ENCODE measurements at regions not wholly inside any gene's neighbourhood (a gene's known extent, or its start where the extent isn't known, plus 50 kb on each side); places are given as distances from the start of the nearest gene placed in this dataset.
A peak's percentile ranks its signal among the peaks of the same experiment; 100 is the strongest.

DNA sequence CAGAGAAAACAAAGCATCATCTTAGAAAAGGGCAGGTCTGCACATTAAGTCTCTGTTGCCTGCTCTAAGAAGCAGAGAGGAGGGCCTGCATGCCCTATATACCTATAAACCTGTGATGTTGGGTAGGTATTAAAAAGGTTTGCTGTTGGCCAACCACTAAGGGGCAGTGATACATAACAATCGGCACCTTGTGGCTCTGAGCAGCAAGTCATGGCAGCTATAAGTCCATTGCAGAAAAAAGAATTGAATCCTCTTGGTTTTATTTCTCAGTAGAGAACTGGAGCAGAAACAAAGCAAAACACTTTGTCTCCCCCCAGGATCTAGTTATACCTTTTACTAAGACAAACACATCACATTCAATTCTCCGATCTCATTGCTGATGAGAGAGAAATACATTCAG is 1364.4 kb downstream of the STIM2 start:
- DNase-seq (ENCODE audit: low read depth), result peak; percentile 2
- in situ Hi-C loops (cut with HindIII; ENCODE audit: low pct_unique_long_range_greater_than_20kb, low sequenced_read_pairs), result no loop called here

DNA sequence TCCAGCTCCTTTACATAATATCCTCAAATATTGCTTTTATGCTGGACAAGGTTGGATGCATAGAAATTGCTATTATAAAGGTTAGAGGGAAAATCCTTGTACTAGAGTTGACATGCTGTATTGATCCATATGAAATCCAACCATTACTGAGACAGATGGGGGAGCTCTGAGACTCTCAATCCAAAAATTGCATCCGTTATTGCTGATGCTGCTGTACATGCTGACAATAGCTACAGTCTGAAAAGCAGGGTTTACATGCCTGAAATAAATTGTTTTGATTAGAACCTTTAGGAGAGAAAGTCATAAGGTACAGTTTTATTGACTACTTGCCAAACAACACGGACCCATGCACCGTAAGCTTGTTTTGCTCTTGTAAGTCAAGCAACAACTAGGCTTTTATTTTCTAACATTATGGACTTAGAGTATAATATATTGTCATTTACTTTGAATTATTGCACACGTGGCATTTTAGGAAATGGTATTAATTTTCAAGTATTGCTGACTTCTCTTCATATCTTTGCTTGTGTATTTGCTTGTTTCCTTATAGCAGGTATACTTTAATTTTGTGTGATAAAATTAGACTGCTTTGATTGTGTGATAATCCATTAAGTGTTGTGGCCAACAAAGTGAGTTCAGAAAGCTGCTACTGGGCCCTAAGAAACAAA is 1365.2 kb downstream of the STIM2 start:
- in situ Hi-C loops (cut with HindIII; ENCODE audit: low pct_unique_long_range_greater_than_20kb, low sequenced_read_pairs), result no loop called here
- no peak for DNase-seq (ENCODE audit: low read depth)

DNA sequence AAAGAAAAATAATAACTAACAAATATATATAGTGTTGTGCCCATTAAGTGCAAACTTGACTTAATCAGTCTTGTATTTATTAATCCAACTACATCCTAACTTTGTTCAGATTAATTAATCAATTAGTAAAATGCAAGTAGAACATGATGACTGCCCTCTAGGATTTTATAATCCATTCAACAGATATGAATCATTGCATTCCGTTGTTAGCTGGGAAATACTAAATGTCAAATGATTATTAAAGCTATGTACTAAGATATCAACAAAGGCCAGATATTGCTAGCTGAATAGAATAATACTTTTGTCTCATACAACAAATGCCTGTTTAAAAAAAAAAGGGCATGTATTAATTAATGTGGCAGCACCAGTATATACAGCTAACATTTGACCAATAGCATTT is 1366.3 kb downstream of the STIM2 start:
- in situ Hi-C loops (cut with HindIII; ENCODE audit: low pct_unique_long_range_greater_than_20kb, low sequenced_read_pairs), result no loop called here
- DNase-seq (ENCODE audit: low read depth), result no peak

DNA sequence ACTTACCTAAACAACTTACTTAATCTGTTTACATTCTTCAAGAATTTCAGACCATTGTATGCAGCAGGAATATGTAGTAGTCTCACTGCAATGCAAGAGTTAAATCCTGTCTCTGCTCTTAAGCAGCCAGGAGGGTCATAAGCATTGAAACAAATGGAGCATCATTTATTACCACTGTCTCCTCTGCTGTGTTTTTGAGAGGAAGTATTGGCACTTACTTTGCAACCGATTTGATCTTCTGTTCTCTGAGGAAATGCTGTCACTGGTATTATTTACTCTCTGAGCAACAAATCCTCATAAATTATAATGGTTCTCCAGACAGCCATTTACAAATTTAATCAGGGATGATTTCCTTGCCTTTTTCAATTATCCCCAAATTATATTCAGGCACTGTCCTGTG is 1367.1 kb downstream of the STIM2 start:
- no peak for DNase-seq (ENCODE audit: low read depth)
- in situ Hi-C loops (cut with HindIII; ENCODE audit: low pct_unique_long_range_greater_than_20kb, low sequenced_read_pairs), result no loop called here

DNA sequence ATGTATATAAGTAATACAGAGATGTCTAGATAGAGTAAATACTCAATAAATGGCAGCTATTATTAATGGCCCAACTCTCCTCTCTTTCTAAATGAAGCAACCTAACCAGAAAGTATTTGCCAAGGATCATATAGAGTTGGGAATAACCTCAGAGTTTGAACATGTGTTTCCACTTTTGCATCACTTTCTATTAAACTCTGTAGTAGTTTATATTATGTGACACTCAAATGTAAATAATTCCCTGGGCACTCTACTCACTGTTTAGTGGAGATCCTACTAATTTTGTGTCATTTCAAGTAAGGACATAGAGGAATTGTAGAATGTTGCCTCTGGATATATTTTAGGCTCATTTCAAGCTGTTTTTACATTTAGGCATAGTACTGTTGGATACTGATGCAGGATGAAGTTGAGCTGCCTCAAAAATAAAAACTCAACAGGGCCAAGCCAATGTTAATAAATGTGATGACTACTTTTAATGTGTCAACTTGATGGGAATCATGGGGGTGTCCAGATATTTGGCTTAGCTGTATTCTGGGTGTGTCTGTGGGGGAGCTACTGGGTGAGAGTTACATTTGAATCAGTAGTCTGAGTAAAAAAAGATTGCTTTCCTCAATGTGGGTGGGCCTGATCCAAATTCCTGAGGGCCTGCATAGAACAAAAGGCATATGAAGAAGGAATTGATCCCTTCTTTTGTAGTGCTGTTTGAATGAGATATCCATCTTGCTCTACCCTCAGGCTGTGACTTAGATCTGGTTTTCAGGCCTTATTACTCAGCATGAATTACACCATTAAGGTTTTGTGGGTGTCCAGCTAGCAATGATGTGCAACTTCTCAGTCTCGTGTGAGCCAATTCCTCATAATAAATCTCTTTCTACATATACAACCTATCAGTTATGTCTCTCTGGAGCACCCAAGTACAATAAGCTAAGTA is 1368.2 kb downstream of the STIM2 start:
- no peak for DNase-seq (ENCODE audit: low read depth)

DNA sequence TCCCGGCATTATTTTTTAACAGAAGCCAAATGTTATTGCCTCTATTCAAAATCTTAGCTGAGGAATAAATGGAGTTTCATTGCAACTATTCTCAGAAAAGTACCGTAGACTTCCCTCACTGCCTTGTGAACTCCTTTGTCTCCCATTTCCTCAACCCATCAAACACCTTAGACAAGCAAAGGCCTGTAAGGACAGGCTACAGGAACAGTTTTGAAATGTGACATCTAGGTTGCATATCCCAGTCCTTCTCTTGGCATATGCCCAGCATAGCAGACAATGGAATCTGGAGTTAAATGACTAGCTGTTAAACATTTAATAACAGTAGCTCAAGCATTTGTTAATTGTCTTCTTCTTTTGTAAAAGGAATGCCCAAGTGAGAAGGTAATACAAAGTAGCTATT is 1371.7 kb downstream of the STIM2 start:
- in situ Hi-C loops (cut with HindIII; ENCODE audit: low pct_unique_long_range_greater_than_20kb, low sequenced_read_pairs), result no loop called here
- DNase-seq (ENCODE audit: low read depth), result no peak

More for the DNA sequence above, 1368.2 kb downstream of the STIM2 start:
- in situ Hi-C loops (cut with HindIII; ENCODE audit: low pct_unique_long_range_greater_than_20kb, low sequenced_read_pairs), result no loop called here

DNA sequence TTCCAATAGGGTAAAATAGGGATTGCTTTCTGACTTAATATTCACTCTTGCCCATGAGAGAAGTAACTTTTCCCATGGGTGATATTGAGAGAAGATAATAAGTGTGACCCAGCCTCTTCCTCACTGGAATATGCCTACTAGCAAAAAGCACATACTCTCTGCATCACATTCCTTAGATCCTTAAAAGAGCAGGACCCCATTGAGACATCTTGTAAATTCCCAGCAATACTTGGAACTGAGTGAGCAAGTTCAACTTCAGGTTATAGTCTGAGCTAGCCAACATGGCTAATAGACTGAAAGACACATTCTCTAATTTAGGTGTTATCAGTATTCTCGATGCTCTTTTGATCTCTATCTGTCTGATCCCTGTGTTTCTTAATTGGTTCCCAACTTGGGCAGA is 1372.3 kb downstream of the STIM2 start:
- no peak for DNase-seq (ENCODE audit: low read depth)
- in situ Hi-C loops (cut with HindIII; ENCODE audit: low pct_unique_long_range_greater_than_20kb, low sequenced_read_pairs), result no loop called here

DNA sequence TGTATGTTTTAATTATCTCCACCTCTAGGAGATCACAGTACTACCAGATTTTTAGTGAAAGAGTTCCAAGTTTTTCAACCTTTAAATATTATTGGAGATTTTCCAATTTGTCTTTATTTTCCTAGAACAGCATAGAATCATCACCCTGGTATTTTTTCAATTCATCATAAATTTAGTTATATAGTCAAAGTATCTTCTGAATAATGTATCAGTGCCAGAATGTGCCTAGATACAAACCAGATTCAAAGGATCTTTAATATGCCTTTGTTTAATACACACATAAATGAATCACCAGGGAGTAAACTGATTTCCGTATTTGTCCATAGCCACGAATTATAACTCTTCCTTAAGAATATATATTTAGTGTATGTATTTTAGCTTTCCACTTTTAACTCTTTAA is 1373.1 kb downstream of the STIM2 start:
- in situ Hi-C loops (cut with HindIII; ENCODE audit: low pct_unique_long_range_greater_than_20kb, low sequenced_read_pairs), result no loop called here
- DNase-seq (ENCODE audit: low read depth), result no peak

DNA sequence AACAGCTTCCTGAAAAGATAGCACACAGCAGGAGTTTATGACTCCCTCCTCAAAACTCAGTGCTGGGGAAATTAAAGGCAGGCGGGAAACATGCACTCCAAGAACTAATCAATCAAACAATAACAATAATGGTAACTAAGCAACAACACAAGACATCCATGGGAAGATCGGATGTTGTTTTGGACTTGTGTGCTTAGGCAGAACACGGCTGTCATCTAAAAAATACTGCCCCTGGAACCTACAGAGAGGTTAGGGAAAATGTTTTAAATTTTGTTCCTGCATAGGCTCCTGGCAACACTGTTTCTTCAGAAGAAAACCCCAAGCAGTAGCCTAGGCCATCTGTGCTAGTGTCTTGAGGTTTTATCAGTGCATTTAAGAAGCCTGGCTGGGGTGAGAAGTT is 1378.2 kb downstream of the STIM2 start:
- no peak for DNase-seq (ENCODE audit: low read depth)
- in situ Hi-C loops (cut with HindIII; ENCODE audit: low pct_unique_long_range_greater_than_20kb, low sequenced_read_pairs), result no loop called here

DNA sequence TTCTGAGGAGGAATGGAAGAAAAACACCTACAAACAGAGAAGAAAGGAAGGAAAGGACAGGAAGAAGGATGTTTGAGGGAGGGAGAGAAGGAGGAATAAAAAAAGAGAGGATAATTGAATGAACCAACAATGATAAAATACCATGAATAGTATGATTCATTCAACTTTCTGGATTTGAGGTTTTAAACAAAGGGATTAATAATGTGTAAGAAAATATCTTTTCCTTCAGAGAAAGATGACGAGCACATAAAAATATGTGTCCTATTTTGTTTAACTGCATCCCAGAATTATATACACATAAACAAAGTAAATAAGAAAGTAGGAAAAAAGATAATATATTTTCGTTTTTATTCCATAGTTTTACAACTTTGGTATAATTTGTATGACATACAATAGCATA is 1380.4 kb downstream of the STIM2 start:
- no peak for DNase-seq (ENCODE audit: low read depth)
- in situ Hi-C loops (cut with HindIII; ENCODE audit: low pct_unique_long_range_greater_than_20kb, low sequenced_read_pairs), result no loop called here

DNA sequence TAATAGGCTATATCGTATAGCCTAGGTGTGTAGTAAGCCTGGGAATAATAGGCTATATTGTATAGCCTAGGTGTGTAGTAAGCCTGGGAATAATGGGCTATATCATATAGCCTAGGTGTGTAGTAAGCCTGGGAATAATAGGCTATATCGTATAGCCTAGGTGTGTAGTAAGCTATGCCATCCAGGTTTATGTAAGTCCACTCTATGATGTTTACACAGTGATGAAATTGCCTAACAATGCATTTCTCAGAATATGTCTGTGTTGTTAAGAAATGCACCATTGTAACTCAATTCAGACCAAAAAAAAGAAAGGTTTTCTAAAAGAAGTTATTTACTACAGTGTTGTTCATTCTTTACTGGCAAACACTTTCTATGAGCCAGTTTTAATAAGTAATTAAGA is 1387.2 kb downstream of the STIM2 start:
- in situ Hi-C loops (cut with HindIII; ENCODE audit: low pct_unique_long_range_greater_than_20kb, low sequenced_read_pairs), result no loop called here

DNA sequence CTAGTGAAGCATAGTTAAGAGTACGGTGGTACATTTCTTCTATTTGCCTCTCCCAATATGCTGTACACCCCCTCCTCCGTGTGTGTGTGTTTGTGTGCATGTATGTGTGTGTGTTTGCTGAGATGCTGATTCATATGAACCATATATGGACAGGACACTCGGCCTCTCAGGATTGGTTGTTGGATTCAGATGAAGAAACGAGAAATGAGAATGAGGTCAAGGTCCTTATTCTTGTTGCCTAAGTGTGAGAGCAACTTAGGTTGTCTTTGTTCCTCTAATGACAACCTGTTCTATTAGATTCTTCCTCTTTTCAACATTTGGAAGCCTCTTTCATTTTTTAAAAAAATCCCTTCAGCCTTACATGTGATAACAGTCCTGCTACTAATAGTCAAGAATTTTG is 1387.6 kb downstream of the STIM2 start:
- DNase-seq (ENCODE audit: low read depth), result no peak
- in situ Hi-C loops (cut with HindIII; ENCODE audit: low pct_unique_long_range_greater_than_20kb, low sequenced_read_pairs), result no loop called here

More for the DNA sequence above, 1387.2 kb downstream of the STIM2 start:
- DNase-seq (ENCODE audit: low read depth), result no peak

DNA sequence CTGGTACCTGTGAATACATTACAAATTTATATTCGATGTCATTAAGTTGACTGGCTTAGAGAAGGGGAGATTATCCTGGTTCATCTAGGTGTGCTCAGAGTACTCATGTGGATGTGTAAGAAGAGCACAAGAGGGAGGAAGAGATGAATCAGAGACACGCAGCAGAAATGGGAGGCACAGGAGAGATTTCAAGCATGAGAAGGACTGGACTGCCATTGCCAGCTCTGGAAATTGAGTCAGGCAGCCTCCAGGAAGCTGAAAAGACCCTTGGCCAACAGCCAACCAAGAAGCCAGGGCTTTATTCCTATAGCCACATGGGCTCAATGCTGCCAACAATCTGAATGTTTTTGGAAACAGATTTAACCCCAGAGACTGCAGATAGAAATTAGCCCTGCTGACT is 1390.0 kb downstream of the STIM2 start:
- in situ Hi-C loops (cut with HindIII; ENCODE audit: low pct_unique_long_range_greater_than_20kb, low sequenced_read_pairs), result no loop called here
- no peak for DNase-seq (ENCODE audit: low read depth)

DNA sequence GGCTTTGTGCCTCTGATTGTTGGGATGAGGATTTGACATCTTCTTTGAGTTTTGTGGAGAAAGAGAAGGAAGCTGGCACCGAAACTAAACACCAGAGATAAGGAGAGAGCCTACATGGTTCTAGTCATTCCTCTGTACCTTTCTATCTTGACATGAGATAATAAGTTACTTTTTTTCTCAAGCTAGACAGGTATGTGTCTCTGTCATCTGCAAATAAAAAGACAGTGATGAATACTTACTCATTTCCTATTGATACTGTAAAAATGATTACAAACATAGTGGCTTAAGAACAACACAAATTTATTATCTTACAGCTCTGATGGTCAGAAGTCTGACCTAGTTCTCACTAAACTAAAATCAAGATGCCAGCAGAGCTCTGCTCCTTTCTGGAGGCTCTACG is 1391.2 kb downstream of the STIM2 start:
- in situ Hi-C loops (cut with HindIII; ENCODE audit: low pct_unique_long_range_greater_than_20kb, low sequenced_read_pairs), result no loop called here
- DNase-seq (ENCODE audit: low read depth), result no peak

DNA sequence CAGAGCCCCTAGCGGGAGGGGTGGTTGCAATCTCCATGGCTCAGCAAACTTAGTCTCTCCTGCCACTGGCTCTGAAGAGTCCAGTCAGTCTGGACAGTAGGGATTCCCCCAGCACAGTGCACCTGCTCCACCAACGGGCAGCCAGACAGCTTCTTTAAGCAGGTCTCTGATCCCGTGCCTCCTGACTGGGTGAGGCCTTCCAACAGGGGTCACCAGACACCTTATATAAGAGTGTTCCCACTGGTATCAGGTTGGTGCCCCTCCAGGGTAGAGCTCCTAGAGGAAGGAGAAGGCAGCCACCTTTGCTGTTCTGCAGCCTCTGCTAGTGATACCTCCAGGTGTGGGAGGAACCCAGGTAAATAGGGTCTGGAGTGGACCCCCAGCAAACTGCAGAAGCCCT is 1393.4 kb downstream of the STIM2 start:
- DNase-seq (ENCODE audit: low read depth), result no peak
- in situ Hi-C loops (cut with HindIII; ENCODE audit: low pct_unique_long_range_greater_than_20kb, low sequenced_read_pairs), result no loop called here

DNA sequence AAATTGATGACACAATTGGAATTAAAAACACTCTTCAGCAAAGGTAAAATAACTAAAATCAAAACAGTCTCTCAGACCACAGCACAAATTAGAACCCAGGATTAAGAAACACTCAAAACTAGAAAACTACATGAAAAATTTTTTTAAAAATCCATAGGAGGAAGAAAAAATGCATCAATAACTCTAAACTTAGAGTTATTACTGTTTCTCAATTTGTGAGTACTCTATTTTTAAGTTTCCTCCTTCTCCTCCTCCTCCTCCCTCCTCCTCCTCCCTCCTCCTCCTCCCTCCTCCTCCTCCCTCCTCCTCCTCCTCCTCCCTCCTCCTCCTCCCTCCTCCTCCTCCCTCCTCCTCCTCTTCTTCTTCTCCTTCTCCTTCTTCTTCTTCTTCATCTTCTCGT is 1395.7 kb downstream of the STIM2 start:
- in situ Hi-C loops (cut with HindIII; ENCODE audit: low pct_unique_long_range_greater_than_20kb, low sequenced_read_pairs), result no loop called here
- DNase-seq (ENCODE audit: low read depth), result no peak

DNA sequence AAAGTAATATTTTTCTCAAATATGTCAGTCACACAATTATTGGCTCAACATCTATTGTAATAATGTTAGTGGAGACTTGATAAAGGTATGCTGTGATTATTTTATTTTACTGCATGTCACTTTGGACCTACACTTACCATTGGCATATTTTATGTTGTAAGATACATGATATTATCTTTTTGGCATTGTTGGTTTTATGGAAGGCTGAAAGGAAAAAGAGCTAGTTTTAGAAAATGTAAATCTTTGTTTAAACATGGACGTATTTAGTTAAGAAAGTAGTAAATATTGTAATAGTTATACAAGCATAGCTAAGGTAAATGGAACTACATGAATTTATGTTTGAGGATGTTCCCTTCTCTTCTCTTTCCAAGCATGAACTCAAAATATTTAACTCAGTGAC is 1399.3 kb downstream of the STIM2 start:
- no peak for DNase-seq (ENCODE audit: low read depth)
- in situ Hi-C loops (cut with HindIII; ENCODE audit: low pct_unique_long_range_greater_than_20kb, low sequenced_read_pairs), result no loop called here

DNA sequence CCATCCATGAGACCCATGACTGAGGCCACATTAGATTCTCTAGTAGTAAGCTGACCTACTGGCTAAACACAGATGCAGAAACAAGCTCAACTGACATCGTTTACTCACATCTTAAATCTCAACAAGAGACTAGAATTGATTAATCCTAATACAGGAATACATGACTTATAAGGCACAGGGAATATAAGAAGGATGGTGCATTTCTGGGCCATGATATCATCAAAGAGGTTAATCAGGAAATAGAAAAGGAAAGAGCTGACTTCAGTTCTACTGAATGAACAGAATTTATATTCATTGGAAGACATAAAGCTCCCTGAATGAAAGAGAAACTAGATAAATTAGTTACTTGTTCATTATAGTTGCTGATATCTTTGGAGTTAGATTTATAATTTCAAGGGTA is 1406.5 kb downstream of the STIM2 start:
- in situ Hi-C loops (cut with HindIII; ENCODE audit: low pct_unique_long_range_greater_than_20kb, low sequenced_read_pairs), result no loop called here
- no peak for DNase-seq (ENCODE audit: low read depth)

DNA sequence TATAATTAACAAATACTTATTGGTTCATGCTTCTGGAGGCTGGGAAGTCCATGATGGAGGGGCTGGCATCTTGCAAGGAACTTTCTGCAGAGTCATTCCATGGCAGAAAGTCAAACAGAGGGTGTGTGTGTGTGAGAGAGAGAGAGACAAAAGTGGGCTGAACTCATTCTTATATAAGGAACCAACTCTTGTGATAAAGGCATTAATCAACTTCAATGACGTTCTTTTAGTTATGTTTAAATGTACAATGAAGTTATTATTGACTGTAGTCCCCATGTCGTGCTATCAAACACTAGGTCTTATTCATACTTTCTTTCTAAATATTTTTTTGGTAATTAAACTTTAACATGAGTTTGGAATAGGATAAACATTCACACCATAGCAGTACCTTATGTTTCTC is 1408.8 kb downstream of the STIM2 start:
- no peak for DNase-seq (ENCODE audit: low read depth)
- in situ Hi-C loops (cut with HindIII; ENCODE audit: low pct_unique_long_range_greater_than_20kb, low sequenced_read_pairs), result no loop called here

DNA sequence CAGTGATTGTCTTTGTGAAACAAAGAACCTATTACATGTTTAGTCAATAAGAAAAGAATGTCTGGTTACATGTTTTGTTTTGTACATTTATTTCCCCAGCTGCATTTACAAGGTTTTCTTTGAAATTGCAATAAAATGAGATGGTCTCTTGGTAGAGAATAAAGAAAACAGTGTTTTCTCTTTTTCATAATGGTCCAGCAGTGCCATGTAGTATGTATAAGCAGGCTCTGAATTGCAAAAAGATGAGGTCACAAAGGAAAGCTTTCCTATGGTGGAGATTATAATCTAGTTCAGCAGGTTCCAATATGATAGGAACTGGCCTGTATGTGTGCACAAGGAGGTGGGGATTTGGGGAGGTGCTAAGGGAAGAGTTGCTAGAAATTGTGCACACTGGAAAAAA is 1417.3 kb downstream of the STIM2 start:
- DNase-seq (ENCODE audit: low read depth), result no peak
- in situ Hi-C loops (cut with HindIII; ENCODE audit: low pct_unique_long_range_greater_than_20kb, low sequenced_read_pairs), result no loop called here
